NCI-H1092 (cell line): ENCODE measurements at regions not wholly inside any gene's neighbourhood (a gene's known extent, or its start where the extent isn't known, plus 50 kb on each side); places are given as distances from the start of the nearest gene placed in this dataset.

Experiments used
- DNase-seq: peaks from one replicate; lab custom pipeline; 2025; lab: John Stamatoyannopoulos, UW

DNA sequence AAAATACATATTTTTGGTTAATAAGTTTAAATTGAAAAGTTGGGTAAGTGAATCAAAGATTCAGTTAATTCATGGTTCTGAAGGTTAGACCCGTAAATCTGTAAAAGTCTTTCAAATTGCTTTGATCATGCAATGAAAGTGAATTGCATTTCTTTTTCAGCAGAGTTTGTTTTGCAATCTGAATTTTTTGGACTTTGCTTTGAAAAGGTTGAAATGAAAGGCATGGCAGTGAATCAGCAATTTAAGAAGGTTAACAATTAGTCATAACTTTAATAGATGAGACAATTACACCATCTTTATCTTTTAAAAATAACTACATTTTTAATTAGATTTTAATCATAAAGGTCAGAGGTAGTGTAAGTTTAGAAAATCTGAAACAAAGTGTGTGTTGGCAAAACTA is 310.9 kb upstream of the KCNJ16 start:
- DNase-seq: no peak

- DNase-seq: no peak
Measured at GRCh38 chr17:69769050-69769449, 306.0 kb upstream of the KCNJ16 start.

DNA sequence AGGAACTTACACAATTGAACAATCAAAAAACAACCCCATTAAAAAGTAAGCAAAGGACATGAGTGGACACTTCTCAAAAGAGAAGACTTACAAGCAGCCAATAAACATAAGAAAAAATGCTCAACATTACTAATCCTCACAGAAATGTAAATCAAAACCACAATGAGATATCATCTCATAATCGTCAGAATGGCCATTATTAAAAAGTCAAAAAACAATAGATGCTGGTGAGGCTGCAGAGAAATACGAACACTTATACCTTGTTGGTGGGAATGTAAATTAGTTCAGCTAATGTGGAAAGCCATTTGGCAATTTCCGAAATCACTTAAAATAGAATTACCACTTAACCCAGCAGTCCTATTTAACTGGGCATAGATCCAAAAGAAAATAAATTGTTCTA is 301.9 kb upstream of the KCNJ16 start:
- no peak for DNase-seq

- no peak for DNase-seq
Measured at GRCh38 chr17:69779378-69780214, 295.4 kb upstream of the KCNJ16 start.

GRCh38 chr17:69783865-69784264 is 291.2 kb upstream of the KCNJ16 start:
- DNase-seq: no peak

DNA sequence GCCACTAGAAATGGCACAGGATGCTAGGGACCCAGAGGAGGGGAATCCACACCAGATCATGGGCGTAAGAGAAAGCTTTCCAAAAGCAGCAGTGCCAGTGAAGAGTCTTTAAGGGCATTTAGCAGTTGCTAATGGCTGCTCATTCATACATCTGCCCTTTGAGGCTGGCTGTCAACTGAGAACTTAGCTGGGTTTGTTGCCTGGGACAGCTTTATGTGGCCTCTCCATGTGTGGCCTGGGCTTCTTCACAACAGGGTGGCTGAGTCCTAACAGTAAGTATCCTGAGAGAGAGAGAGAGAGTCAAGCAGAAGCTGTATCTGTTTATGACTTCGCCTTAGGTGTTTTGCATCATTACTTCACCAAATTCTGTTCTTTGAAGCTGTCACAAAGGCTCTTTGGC is 286.1 kb upstream of the KCNJ16 start:
- DNase-seq: no peak

GRCh38 chr17:69796078-69796477 is 278.9 kb upstream of the KCNJ16 start:
- no peak for DNase-seq

- no peak for DNase-seq
Measured at GRCh38 chr17:69800870-69801269, 274.2 kb upstream of the KCNJ16 start.

DNA sequence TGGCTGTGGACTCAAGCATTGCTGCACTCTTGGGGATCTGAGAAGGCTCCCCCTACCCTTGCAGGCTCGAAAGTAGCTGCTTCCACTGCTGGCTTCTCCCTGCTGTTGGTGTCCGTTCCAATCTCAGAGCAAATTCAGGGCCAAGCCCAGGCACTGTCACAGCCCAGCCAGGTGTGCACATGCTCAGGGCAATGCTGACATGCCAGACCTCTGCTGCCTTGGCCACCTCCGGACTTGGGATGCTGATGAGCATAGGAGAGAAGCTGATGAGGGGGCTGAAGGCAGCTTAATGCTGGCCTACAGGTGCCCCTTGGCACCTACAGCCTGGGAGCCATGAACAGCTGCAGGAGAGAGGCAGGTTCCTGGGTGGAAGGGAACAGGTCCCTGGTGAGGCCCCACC is 273.7 kb upstream of the KCNJ16 start:
- DNase-seq: no peak

GRCh38 chr17:69802045-69802740 is 272.8 kb upstream of the KCNJ16 start:
- no peak for DNase-seq

DNA sequence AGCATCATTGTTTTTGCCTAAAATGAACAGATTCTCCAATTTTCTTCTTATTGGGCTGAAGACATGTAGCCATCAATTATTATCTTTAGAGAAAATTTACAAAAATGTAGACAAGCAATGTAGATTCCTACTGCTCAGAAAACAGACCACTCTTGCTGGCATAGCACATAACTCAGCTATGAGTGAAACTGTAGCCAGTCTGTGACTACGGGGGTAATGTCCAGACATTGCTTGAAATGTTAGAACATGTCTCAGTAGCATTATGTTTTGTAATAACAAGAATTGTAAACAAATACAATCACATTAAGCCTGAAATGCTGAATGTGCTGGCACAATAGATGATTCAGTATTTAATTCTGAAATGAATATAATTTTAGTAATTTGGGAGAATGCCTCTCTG is 265.7 kb upstream of the KCNJ16 start:
- DNase-seq: no peak

GRCh38 chr17:69810326-69810965 is 264.6 kb upstream of the KCNJ16 start:
- DNase-seq: no peak

GRCh38 chr17:69812240-69812837 is 262.7 kb upstream of the KCNJ16 start:
- DNase-seq: no peak

DNA sequence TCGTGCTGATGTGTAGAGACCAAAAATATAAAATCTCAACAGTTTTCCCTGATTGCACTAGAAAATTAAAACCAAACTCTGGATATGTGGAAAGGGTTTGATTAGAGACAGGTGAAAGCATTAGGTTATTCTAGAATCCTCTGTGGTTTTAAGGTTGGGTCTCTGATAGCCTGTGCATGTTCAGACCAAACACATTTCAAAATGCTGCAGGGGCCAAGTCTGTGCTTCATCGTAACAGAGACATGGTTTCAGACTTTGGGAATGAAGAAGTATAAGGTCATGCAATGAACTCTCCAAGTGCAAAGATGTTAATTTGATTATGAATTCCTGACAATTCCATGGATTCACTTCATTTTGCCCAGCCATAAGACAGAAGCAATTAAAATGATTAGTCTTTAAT is 261.0 kb upstream of the KCNJ16 start:
- no peak for DNase-seq

- no peak for DNase-seq
Measured at GRCh38 chr17:69815406-69815805, 259.6 kb upstream of the KCNJ16 start.

- DNase-seq: no peak
Measured at GRCh38 chr17:69818467-69818866, 256.6 kb upstream of the KCNJ16 start.

GRCh38 chr17:69819316-69820087 is 255.5 kb upstream of the KCNJ16 start:
- no peak for DNase-seq

GRCh38 chr17:69820876-69821473 is 254.1 kb upstream of the KCNJ16 start:
- DNase-seq: no peak

DNA sequence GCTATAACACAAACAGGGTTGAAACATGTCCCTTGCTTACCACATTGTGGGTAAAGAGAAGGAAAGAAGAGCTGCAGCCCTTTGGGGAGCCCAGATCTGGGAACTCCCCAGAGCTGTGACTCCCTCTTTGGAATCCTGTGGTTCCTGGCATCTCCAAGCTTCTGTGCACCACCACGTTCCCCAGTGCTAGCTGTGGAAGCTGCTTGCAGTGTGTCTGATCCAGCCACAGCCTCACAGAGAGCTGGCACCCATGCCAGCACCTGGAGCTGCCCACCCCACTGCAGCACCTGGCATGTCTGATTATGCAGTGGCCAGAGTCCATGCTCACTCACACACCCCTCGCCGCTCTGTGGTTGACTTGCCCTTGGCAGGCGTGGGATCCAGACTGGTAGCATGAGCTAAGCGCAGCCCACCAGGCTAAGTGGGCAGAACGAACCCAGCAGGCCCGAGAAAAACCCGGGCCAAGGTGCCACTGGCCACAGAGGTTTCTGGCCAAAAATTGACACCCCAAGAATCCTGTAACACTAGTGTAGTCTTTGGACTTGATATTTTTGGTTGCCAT is 252.6 kb upstream of the KCNJ16 start:
- DNase-seq: no peak

GRCh38 chr17:69828087-69828486 is 246.9 kb upstream of the KCNJ16 start:
- no peak for DNase-seq

- no peak for DNase-seq
Measured at GRCh38 chr17:69834494-69834893, 240.5 kb upstream of the KCNJ16 start.
